GM19025 (cell line): ENCODE measurements at regions not wholly inside any gene's neighbourhood (a gene's known extent, or its start where the extent isn't known, plus 50 kb on each side); places are given as distances from the start of the nearest gene placed in this dataset.

Source experiments
- ATAC-seq: cut with Tn5 transposase; IDR thresholded peaks from one replicate; pipeline ENCODE4 v1.9.1; 2021; ENCODE audit warnings: mild to moderate bottlenecking, low read depth, moderate library complexity; ENCODE audit not compliant: unreplicated experiment

DNA sequence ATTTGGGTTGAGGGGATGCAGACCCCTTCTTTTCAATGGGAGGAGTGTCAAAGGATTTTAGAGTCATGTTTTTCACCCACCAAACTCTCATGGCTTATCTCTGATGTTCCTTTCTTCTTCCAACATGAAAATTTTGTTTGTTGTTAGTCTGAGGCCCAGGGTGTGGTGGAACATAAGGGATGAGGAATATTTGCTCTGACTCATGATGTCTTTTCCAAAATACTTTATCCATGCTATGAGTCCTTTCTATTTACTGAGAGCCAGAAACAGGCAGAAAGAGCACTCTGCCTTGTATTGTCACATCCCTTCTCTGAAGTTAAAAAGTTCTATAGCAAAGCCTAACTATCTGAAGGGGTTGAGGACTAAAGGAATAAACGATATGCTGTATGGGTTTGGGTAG lies 61.6 kb upstream of the GYPA start:
- no peak for ATAC-seq

DNA sequence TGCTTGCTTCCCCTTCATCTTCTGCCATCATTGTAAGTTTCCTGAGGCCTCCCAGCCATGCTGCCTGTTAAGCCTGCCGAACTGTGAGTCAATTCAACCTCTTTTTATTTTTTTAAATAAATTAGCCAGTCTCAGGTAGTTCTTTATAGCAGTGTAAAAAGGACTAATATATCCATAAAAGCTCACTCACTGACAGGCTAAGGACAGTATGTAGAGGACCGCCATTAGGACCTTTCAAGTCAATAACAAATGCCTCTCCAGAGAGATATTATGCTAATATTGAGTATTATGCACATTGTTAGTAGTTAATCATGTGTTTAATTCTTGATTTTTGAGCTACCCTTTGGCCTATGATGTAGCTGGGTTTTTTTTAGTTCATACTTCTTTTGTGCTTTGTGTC lies 62.6 kb upstream of the GYPA start:
- ATAC-seq, result no peak

DNA sequence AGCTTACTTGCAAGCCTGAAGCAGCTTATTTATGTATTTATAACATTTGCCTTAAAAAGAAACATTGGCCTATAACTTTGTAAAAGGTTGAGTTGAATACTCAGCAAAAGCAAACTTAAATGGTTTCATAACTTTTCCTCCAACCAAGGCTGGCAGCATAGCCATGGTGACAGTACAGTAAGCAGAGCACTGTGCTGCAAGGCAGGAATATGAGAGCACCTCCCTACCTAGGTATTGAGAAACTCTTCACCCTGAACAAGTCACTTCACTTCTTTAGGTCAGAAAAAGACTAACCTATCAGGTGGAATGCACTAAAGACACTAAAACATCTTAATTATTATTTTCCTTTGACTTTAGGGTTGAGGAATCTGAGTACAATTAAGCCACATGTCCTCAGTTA lies 63.9 kb upstream of the GYPA start:
- ATAC-seq, result no peak

DNA sequence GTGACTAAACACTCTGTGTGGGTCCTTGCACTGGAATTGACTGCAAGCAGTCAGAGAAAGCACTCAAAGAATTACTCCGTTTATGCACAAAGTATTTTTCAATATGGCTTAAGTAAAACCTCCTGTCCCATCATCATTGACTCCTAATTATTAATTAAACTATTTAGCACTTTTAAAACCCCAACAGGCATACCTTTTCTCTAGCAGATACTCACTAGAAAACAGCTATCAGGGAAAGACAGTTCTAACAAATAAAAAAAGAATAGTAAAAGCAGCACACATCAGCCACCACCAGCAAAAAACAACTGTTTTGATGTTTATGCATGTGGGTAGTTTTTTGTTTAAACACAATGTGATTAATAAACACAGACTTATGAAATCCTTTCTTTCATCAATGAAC lies 66.2 kb upstream of the GYPA start:
- ATAC-seq, result no peak

DNA sequence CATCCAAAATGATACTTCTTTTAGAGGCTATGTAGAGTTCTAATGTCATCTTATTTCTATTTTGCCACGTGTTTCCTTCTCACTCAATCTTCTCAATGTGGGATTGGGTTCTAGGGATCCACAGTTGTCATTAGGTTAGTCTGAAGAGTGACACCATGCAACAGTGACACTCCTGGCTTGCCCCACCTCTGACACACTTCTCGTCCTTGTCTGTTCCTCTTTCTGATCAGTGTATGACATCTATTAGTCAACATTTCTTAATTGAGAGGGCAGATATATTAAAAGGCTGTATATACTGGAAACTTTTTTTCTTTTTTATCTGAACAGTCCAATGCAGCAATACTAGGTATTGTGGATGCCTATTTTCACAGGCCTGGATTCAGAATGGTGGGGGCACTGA lies 67.6 kb upstream of the GYPA start:
- no peak for ATAC-seq

DNA sequence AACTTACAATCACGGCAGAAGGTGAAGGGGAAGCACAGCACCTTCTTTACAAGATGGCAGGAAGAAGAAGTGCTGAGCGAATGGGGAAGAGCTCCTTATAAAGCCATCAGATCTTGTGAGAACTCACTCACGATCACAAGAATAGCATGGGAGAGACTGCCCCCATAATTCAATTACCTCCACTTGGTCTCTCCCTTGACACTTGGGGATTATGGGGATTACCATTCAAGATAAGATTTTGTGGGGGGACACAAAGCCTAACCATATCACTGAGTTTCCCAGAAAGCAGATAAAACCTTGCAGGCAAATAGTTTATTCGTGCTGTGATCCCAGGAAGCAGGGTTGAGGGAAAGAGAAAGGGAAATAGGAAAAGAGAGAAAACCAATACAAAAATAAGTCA lies 69.0 kb upstream of the GYPA start:
- ATAC-seq, result no peak

DNA sequence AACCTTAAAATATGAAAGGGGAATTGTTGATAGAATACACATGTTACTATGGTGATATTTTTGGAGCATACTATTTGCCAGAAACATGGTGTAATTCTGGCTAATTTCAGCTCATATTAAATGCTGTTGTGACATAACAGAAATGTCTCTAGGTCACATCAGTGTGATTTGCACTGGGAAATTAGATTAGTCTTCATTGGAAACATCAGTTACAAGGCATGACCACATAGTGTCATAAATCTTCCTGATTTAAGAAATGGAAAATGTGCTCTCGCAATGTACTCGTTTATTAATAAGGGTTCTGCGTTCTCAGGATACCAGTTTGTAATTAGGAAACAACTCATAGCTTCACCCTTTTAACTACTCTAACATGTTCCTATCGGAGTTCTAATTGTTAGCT lies 72.9 kb upstream of the GYPA start:
- ATAC-seq, result no peak

DNA sequence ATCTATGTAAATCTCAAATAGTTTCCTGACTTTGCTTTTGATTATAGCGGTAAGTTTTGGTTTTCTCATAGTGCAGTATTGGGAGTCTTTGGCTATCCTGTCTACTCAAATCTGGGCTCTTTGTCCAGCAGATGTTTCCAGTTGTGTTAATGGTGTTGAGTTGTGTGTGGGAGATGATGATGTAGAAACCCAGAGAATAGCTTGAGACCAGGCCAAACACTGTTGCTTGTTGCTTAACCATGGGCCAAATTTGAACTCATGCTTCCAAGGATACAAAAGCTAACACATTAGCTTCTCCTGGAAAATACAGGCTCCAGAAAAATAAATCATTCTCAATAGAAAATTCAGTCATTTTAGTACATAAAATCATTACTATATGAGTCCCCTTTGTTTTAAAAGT lies 82.6 kb upstream of the GYPA start:
- ATAC-seq, result no peak

DNA sequence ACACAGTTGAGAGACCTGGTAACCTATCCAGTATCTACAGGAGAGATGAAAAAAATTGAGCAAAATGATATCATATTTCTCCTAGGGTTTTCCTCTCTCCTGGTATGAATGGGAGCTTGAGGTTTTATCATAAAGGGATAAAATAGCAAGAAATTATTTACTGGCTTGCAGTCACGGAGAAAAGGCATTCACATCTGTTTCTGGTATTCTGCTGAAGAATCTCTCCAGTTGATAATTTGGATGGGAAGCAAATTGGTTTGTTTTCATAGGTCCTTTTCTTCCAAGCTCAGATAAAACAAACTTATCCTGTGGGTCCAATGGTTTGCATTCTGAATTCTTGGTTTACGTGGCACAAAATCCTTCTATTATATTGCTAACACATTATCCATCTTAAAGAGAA lies 83.1 kb upstream of the GYPA start:
- ATAC-seq, result no peak

DNA sequence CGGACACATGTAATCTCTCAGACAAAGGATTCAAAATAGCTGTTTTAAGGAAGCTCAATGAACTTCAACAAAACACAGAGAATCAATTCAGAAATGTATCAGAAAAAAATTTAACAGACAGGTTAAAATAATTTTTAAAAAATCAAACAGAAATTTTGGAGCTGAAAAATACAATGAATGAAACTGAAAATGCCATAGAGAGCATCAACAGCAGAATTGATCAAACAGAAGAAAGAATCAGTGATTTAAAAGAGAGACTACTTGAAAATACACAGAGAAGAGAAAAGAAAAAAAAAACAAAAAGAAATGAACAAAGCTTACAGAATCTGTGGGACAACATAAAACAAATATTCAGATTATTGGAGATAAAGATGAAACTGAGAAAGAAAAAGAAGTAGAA lies 118.8 kb upstream of the GYPA start:
- no peak for ATAC-seq

DNA sequence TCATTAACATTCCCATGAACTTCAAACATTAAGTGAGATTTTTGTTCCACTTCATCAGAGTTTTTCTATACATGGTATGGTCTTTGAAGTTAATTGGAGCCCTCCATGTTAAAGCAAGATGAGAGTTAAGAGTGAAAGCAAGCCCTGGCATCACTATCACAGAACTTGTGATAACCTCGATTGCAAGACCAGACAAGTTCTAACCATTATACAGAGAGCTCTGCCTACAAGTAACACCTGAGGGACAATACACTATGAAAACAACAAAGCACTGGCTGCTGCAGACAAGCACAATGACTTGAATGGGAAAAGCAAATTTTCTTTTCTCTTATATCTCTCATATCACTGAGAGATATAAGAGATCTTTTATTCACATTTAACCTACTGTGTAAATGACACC lies 126.6 kb upstream of the GYPA start:
- ATAC-seq, result no peak

DNA sequence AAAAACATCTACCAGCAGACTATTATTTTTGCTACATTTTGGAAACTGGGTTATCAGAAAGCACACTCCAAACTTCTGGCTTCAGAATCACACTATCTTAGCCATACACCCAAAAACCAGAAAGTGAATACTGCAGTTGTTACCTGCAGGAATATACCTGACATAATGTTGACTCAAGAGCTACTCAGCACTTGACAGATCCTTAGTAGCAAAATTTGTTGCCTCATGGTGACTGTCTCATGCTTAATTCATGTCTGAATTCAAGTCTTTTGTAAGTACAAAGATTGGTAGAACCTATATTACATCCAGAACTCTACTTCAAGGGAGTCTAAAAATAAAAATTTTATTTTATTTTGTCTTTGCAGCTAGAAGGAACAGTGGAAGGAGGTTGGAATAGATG lies 140.2 kb upstream of the GYPA start:
- ATAC-seq, result no peak

DNA sequence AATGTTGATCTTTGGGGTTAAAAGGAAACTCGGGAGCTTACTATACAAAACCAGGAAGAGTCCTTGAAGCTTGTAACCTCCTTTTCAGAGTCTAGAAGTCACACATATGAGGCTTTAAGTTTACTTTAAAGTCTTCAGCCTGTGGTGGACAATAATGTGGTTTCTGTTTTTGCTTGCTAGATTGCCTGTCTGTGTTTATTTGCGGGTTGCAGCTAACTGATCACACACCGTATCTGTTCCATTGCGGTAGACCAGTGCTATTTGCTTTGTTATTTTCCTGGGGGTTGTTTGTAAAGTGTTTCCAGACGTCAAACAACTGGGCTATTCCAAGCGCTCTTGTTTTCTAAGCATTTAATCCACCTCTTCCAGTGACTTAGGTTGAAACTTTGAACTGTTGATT lies 143.0 kb upstream of the GYPA start:
- ATAC-seq, result no peak

DNA sequence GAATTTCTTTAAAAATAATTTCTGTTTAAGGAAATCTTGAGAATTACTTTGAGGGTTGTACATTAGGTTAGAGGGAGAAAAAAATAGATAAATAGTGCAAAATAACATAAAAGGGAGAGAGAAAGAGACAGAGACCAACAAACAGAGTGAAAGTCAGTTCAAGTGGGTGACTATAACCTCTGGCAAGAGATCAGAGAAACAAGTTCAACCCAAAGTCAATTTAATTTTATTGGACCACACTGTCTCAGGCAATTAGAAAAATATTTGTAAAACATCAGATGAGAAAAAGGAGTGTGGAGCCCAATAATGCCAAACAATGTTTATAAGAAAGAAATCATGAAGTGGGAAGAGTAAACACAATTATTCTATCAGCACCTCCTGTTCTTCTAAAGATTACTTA lies 143.5 kb upstream of the GYPA start:
- no peak for ATAC-seq

DNA sequence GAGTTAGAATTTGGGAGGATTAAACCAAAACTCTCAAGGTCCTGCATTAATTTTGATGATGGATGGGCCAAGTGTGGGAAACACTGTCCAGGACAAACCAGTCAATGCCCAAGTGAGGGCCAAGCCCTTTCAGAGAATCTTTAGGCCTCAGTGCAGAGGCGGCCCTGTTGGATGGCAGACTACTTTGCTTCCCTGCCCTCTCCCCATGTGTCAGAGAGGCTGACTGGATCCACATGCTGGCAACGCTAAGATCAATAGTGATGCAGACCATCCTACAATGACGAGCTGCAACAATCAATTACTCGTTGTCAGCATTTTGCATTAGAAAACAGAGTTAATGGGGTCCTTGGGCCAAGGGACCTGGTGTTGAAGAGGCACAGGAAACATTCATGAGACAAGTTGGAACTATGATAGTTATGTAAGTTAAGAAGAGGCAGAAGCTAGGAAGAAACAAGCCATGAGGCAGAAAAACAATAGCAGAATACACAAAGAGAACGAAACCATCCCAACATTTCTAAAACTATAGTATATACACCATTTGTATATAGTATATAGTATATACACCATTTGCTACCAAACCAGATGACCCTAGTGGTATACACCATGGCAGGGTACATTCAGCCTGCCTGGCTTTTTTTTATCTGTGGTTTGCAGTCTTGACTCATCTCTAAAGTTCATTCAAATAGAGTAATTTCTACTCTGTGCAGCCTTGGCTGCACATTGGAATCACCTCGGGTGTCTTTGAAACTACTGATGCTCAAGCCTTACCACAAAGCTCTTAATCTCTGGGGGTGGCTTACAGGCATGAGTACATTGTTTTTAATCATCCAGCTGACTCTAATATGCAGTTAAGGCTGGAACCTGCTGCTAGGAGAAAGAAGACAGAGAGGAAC lies 147.7 kb upstream of the GYPA start:
- peak; percentile 72 for ATAC-seq

DNA sequence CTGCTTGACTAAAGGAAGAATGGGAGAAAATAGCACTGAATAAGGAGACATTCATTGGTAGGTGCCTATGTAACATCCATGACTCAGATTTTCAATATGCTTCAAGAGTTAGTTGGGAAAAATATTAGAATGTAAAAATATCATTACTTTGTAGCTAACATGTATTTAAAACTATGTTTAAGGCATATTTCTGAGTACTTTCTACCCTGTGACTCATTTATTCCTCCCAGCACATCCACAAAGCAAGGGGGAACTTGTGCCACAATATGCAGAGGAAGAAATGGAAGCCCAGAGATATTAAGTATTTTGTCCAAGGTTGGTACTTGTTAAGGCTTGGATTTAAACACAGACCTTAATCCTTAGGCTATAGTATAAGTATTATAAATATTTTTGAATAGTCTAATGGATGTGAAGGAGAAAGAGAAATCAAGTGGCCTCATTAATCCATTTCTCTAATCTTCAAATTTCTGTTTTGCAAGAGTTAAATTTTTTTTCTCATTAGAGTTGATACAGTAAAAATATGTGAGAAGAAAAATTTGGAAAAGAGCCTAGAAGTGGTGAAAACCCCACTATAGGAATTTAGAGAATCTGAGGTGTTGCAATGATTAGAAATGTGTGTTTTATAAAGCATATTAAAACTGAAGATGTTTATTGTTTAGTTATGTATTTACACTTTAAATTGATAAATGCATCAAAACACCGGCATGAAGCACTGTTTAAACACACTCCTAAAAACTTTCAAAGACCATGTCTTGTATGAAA lies 149.3 kb upstream of the GYPA start:
- no peak for ATAC-seq

DNA sequence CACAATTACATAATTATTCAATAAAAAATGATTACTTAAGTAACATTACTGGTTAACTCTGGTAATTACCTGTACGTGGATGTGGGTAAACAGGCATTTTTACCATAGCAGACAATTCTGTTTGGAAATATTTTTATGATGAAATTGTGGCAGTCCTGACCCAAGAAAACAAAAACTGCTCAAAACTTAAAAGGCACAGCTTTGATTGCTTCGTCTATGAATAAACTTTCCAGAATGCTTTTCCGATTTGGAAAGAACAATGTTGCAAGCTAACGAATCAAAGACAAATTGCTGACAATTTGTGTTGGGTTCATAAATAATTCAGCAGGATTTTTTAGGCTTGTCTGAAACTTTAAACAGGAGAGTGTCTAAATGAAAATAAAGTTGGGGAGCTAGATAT lies 150.6 kb upstream of the GYPA start:
- no peak for ATAC-seq

DNA sequence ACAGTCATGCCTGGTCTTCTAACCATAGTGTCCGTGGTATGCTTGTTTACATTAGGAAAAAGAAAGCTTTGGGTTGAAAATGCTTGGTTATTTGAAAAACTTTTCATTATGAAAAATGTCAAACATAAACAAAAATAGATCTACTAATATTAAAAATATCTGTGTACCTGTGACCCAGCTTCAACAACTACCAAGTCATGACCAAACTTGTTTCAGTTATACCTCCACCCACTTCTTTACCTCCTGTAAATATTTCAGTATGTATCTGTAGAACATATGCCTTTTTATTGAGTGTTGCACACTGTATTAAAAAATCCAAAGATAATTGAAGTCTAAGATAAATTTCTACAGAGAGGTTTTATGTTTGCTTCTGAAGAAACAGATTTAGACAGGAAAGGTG lies 153.7 kb upstream of the GYPA start:
- no peak for ATAC-seq

DNA sequence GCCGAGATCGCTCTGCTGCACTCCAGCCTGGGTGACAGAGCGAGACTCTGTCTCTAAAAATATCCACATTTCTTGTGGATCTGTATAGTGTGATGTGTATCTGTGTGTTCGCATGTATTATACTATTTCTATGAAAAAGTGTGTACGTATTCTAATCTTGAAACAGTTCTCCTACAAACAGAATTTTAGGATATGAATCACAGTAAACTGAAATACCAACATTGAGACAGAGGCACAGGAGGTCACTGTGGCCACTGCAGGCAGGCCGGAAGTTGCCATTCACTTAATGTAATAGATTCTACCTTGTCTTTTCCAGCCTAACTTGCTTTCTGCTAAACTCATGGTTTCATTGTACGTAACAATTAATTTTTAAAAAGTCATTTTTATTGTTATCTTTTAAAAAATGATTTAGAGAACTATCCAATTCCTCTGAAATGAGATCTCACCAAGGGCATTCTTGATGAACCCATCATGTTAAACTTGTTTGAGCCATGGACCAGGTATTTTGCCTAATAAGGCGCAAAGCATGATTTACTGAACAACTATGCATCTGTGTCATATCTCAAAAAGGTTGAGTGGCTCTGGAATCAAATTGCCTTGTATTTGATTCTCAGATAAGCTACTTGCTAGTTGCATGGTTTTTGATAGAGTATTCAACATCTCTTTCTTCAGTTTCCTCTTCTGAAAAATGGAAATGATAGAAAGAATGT lies 154.9 kb upstream of the GYPA start:
- no peak for ATAC-seq

DNA sequence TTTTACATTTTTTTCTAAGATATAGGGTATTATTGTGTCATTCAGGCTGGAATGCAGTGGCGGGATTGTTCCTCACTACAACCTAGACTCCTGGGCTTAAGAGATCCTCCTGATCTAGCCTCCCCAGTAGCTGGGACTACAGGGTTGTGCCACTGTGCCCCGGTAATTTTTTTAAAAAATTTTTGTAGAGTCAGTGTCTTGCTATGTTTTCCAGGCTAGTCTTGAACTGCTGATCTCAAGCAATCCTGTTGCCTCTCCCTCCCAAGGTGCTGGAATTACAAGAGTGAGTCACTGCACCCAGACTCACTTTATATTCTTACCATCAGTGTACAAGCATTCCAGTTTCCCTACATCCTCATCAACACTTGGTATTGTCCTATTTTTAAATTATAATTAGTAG lies 156.4 kb upstream of the GYPA start:
- no peak for ATAC-seq

DNA sequence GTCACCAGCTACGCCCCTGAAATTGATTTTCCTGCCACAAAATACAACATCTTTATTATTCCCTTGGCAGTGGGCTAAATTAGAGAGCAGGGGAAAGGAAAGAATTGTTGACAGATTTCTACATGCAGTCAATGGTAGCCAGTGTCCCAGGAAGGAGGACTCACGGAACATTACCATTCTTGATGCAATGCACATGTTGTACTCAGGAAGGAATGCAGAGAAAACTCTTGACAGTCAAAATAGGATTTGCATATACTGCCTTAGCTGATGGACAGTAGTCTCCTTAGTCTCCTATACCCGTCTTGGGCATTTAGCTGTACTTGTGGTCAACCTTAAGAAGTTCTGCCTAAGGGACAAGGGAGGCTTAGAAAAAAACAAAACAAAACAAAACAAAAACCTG lies 158.0 kb upstream of the GYPA start:
- no peak for ATAC-seq
